ENCODE measurements at regions not wholly inside any gene's neighbourhood (a gene's known extent, or its start where the extent isn't known, plus 50 kb on each side); places are given as distances from the start of the nearest gene placed in this dataset.

GRCh38 chr13:57075588-57075987 lies 65.1 kb upstream of the PRR20A start:
- TF ChIP-seq POLR2A (IDR thresholded peaks at IDR 0.05) (no peak), CTCF (IDR thresholded peaks at IDR 0.05) (no peak), EP300 (IDR thresholded peaks at IDR 0.05) (no peak), POLR2AphosphoS5 (IDR thresholded peaks at IDR 0.05) (no peak)

All from suprapubic skin (tissue), 4 donors.